Keratinocyte (primary cell): ENCODE measurements at regions not wholly inside any gene's neighbourhood (a gene's known extent, or its start where the extent isn't known, plus 50 kb on each side); places are given as distances from the start of the nearest gene placed in this dataset.

Source experiments
- DNase-seq: peaks from one replicate; pipeline ENCODE4 v3.0.0-alpha.2; 2011; ENCODE audit warnings: low read depth, missing footprints, low spot score
- FAIRE-seq: peaks from 2 replicates; lab custom pipeline; 2011; peaks lifted over from hg19 to GRCh38; lab: Jason Lieb, UNC
- H2AFZ ChIP-seq: 2 replicates; pipeline ENCODE4 v1.6.0; 2012; ENCODE audit warnings: low read length, control low read depth, inconsistent platforms; ENCODE audit not compliant: control insufficient read depth
- H3K27ac ChIP-seq: 2 replicates; pipeline ENCODE4 v1.5.1; 2011; ENCODE audit warnings: low read length; ENCODE audit not compliant: control insufficient read depth, insufficient read depth
- H3K27me3 ChIP-seq: 3 replicates; pipeline ENCODE4 v1.6.0; 2011; ENCODE audit warnings: low read length; ENCODE audit not compliant: control insufficient read depth, insufficient read depth; ENCODE audit errors: extremely low read depth
- H3K36me3 ChIP-seq, 2 experiments: 2 replicates in 1 of 2; 3 replicates in 1 of 2; pipeline ENCODE4 v1.5.1; 2011; ENCODE audit warnings: low read length in 2 of 2, mild to moderate bottlenecking in 1 of 2; ENCODE audit not compliant: control insufficient read depth in 2 of 2, insufficient read depth in 2 of 2; ENCODE audit errors: extremely low read depth in 1 of 2
- H3K4me1 ChIP-seq: 3 replicates; pipeline ENCODE4 v1.5.1; 2011; ENCODE audit warnings: low read length; ENCODE audit not compliant: control insufficient read depth, insufficient read depth; ENCODE audit errors: extremely low read depth
- H3K4me2 ChIP-seq: 3 replicates; pipeline ENCODE4 v1.6.0; 2011; ENCODE audit warnings: low read depth, low read length; ENCODE audit not compliant: control insufficient read depth, insufficient read depth; ENCODE audit errors: extremely low read depth
- H3K4me3 ChIP-seq, 3 experiments: fragments of 200-600 bp in 1 of 3; sonication (generic) in 1 of 3; 2 replicates in 2 of 3; 3 replicates in 1 of 3; pipeline ENCODE4 v1.5.1; 2011 to 2016; ENCODE audit warnings: low read length in 3 of 3, mild to moderate bottlenecking in 3 of 3, control low read depth in 2 of 3, inconsistent platforms in 1 of 3, low read depth in 1 of 3, mixed read lengths in 1 of 3, mixed run types in 1 of 3, moderate library complexity in 1 of 3; ENCODE audit not compliant: control insufficient read depth in 2 of 3, insufficient read depth in 2 of 3; ENCODE audit errors: extremely low read depth in 1 of 3
- H3K79me2 ChIP-seq: 2 replicates; pipeline ENCODE4 v1.6.0; 2012; ENCODE audit warnings: low read length; ENCODE audit not compliant: control insufficient read depth, insufficient read depth
- H3K9ac ChIP-seq: 3 replicates; pipeline ENCODE4 v1.6.0; 2011; ENCODE audit warnings: low read length; ENCODE audit not compliant: control insufficient read depth, insufficient read depth; ENCODE audit errors: extremely low read depth
- H3K9me1 ChIP-seq: 3 replicates; pipeline ENCODE4 v1.6.0; 2011; ENCODE audit warnings: low read length; ENCODE audit not compliant: control insufficient read depth, insufficient read depth; ENCODE audit errors: extremely low read depth
- H3K9me3 ChIP-seq: 2 replicates; pipeline ENCODE4 v1.5.1; 2012; ENCODE audit warnings: low read depth, low read length; ENCODE audit not compliant: control insufficient read depth
- H4K20me1 ChIP-seq: 3 replicates; pipeline ENCODE4 v1.6.0; 2011; ENCODE audit warnings: low read length; ENCODE audit not compliant: control insufficient read depth, insufficient read depth; ENCODE audit errors: extremely low read depth
- CTCF ChIP-seq, 3 experiments: IDR thresholded peaks in 1 of 3; conservative IDR thresholded peaks in 1 of 3; optimal IDR thresholded peaks in 1 of 3; 2 replicates in 2 of 3; 3 replicates in 1 of 3; pipeline versions ENCODE3 to v1.5.1; 2011; ENCODE audit warnings: low read length in 3 of 3, mild to moderate bottlenecking in 3 of 3, moderate library complexity in 2 of 3, control low read depth in 1 of 3, inconsistent platforms in 1 of 3; ENCODE audit not compliant: insufficient read depth in 2 of 3; ENCODE audit errors: extremely low read depth in 1 of 3
- EZH2 ChIP-seq: IDR thresholded peaks from one replicate; pipeline ENCODE4 v1.6.1; 2012; ENCODE audit warnings: inconsistent platforms, mild to moderate bottlenecking, low read length, moderate library complexity
- dilution Hi-C: fragments of 300-500 bp; cut with MboI; formaldehyde crosslinking; loops from one replicate; pipeline ENCODE4 v1.7.0; 2020; ENCODE audit warnings: low sequenced_read_pairs; ENCODE audit not compliant: extremely low pct_ligation_motif_present

DNA sequence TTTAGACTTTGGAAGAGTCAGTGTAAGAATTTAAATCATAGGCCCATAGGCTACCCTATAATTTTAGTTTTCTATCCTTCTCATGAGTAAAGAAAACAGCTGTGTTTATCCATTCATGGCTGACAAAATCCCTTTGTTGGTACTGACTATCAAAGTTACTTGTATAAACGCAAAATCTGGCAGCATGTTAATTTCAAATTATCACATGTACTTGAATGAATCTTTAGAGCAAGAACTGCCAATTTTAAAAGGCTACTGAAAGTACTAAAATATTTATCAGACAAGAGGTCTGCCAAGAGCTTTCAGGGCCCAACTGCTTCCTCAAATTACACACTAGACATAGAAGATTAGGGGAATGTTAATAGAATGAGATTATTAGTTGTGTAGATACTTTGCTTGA is 66.6 kb downstream of the MYL12B start:
- dilution Hi-C loops = no loop called here
- H3K4me2 ChIP-seq = peak overlapping the region; percentile 67
- DNase-seq = no peak
- peaks cover 3% of the 10 kb centered on the region for H3K9me3 ChIP-seq
- no peaks in the 10 kb centered on the region for H3K9me1 ChIP-seq
- H2AFZ ChIP-seq = peak overlapping the region; percentile 47
- FAIRE-seq = no peak
- no peaks in the 10 kb centered on the region for H3K79me2 ChIP-seq
- H3K4me3 ChIP-seq = no peak overlapping the region
- H3K27me3 ChIP-seq = no peaks in the 10 kb centered on the region
- no peaks in the 10 kb centered on the region for H3K36me3 ChIP-seq
- H3K4me1 ChIP-seq = peaks cover 39% of the 10 kb centered on the region
- TF ChIP-seq CTCF (optimal IDR thresholded peaks at IDR 0.05 in 1 of 3, IDR thresholded peaks at IDR 0.05 in 1 of 3, conservative IDR thresholded peaks at IDR 0.05 in 1 of 3; ENCODE audit: extremely low read depth in 1 of 3, insufficient read depth in 2 of 3, low read length in 3 of 3) = no peak
- no peak for TF ChIP-seq EZH2
- H3K9ac ChIP-seq = no peak overlapping the region
- H3K27ac ChIP-seq = no peak overlapping the region
- no peaks in the 10 kb centered on the region for H4K20me1 ChIP-seq

- peak overlapping the region; percentile 67 for H3K4me2 ChIP-seq
- dilution Hi-C loops = no loop called here
- peak overlapping the region; percentile 66 for H3K27ac ChIP-seq
- peak; percentile 95 for FAIRE-seq
- no peaks in the 10 kb centered on the region for H4K20me1 ChIP-seq
- H3K9ac ChIP-seq = peak overlapping the region; percentile 24
- no peak for DNase-seq
- peak overlapping the region in 2 of 3 experiments; percentile 40 to 47 for H3K4me3 ChIP-seq
- H3K27me3 ChIP-seq = no peaks in the 10 kb centered on the region
- no peaks in the 10 kb centered on the region for H3K79me2 ChIP-seq
- peaks cover 3% of the 10 kb centered on the region for H3K9me3 ChIP-seq
- no peaks in the 10 kb centered on the region for H3K9me1 ChIP-seq
- TF ChIP-seq CTCF (optimal IDR thresholded peaks at IDR 0.05 in 1 of 3, IDR thresholded peaks at IDR 0.05 in 1 of 3, conservative IDR thresholded peaks at IDR 0.05 in 1 of 3; ENCODE audit: extremely low read depth in 1 of 3, insufficient read depth in 2 of 3, low read length in 3 of 3) = no peak
- TF ChIP-seq EZH2 = no peak
- H3K4me1 ChIP-seq = peaks cover 33% of the 10 kb centered on the region
- peak overlapping the region; percentile 53 for H2AFZ ChIP-seq
- no peaks in the 10 kb centered on the region for H3K36me3 ChIP-seq
Observed at GRCh38 chr18:3329471-3329870, 67.5 kb downstream of the MYL12B start.
